COLO829 (cell line): ENCODE measurements at regions not wholly inside any gene's neighbourhood (a gene's known extent, or its start where the extent isn't known, plus 50 kb on each side); places are given as distances from the start of the nearest gene placed in this dataset.
A peak's percentile ranks its signal among the peaks of the same experiment; 100 is the strongest.

ENCODE experiments used
- DNase-seq: peaks from one replicate; pipeline ENCODE4 v3.0.0; 2012; ENCODE audit warnings: low spot score

- no peak for DNase-seq
Measured at GRCh38 chr3:153072856-153073255, 89.2 kb upstream of the RAP2B start.

DNA sequence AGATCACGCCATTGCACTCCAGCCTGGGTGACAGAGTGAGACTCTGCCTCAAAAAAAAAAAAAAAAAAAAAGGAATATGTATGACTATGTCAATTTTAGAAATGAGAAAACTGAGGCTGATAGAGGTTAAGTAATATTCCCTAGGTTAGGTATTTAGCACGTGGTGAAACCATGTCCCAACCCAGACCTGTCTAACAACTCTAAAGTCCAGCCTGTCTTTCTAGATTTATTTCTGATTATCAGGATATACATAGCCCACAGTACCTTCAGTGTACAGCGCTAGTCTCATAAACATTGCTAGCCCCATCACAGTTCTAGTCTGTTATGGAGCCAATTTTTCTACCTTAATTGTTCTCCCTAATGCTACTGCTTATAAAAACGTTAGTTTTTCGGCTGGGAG, 88.4 kb upstream of the RAP2B start:
- no peak for DNase-seq

DNA sequence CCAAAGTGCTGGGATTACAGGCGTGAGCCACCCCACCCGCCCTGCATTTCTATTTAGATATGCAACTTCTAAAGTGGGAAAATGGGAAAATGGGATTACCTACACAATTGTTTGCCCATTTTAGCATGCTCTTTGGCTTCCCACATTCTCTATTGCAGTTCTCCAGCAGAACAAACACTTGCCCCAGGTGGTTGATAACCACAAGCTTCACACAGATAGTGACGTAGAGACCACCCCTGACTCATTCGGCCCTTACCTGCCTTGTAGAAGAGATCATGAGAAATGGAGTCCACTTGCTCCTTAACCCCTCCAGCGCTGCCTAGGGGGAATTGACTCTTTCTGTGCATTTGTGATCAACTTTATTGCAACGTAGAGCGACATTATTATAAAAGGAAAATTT, 83.2 kb upstream of the RAP2B start:
- DNase-seq = no peak

GRCh38 chr3:153079386-153079785, 82.6 kb upstream of the RAP2B start:
- no peak for DNase-seq

DNA sequence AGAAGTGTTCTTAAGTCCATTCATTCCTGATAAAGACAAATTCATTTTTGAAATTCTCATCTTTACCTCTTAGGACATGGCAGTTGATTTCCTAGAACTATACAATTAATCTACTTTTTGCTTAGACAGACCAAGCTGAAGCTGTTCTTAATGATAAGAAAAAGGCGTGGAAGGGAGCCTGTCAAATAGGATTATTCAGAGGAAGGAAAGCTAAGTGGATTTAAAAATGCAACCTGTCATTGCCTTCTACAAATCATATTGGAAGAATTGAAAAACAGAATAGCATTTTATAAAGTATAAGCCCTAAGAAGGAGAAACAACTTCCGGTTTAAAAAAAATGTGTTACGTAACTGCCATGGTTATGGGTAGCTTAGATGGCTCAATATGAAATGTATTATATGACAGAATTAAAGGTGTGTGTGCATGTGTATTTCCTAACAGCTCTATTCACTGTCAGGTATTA, 81.2 kb upstream of the RAP2B start:
- DNase-seq = no peak

GRCh38 chr3:153084431-153084830, 77.6 kb upstream of the RAP2B start:
- peak; percentile 29 for DNase-seq

DNA sequence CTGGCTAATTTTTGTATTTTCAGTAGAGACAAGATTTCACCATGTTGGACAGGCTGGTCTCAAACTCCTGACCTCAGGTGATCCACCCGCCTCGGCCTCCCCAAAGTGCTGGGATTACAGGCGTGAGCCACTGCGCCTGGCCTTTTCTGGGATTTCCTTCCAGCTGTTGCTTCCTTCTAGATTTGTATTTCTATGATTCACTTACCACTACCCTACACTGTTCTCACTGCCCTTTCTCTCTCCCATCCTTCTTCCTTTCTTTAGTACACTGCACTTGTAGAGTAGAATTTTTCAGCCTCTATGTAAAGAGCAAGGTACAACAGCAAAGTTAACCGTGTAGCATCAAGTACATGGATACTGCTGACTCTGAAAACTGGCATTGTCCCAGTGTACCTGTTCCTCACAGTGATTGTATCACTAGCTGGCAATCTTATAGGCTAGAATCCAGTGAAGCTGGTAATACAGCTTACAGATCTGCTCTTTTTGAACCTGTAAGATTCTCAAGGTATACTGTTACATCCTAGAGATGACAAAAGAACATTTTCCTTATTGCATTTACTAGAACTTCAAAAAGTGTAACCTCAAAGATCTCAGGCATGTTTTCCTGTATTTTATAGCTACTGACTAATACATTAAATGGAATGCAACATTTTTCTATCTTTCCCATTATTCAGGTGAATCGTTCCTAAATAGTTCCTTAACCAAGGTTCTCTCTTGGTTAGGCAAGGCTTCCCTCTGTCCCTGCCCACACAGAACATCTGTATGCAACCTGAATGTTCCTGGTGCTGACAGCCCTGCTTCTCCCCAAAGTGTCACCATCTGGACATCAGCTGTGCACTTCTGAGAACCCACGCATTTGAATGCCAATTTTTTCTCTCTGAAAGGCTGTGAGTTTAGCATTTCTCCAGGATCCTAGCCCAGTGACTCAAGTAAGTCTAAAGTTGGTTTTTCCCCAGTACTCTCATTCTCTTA, 74.1 kb upstream of the RAP2B start:
- no peak for DNase-seq

DNA sequence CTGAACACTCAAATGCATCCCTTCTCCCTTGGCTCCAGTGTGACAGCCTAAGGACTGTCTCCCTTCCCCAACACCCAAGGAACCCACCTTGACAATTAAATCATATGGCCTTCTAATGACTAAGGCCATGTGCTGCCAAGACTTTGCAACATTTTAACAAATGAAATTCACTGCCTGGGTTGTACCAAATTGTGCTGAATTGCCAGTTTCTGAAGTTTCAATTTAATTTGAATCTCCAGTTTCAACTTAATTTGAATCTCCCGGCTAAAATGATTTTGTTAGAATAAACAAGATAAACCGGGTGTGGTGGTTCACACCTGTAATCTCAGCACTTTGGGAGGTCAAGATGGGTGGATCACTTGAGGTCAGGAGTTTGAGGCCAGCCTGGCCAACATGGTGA, 72.4 kb upstream of the RAP2B start:
- no peak for DNase-seq

GRCh38 chr3:153090973-153091372, 71.1 kb upstream of the RAP2B start:
- DNase-seq = no peak

- no peak for DNase-seq
Measured at GRCh38 chr3:153093629-153094028, 68.4 kb upstream of the RAP2B start.

GRCh38 chr3:153094386-153094785, 67.6 kb upstream of the RAP2B start:
- no peak for DNase-seq

DNA sequence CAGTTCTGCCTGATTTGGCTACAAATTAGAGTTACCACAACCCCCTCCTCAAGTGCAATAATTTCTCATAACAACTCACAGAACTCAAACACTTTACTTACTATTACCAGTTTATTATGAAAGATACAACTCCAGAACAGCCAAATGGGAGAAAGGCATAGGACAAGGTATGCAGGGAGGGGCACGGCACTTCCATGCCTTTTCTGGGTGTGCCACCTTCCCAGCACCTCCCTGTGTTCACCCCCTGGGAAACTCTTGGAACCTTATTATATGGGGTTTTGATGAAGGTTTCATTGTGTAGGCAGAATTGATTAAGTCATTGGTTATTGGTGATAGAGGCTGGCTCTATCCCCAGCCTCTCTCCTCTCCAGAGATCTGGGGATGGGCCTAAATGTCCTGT, 66.6 kb upstream of the RAP2B start:
- DNase-seq = no peak

GRCh38 chr3:153096731-153097131, 65.3 kb upstream of the RAP2B start:
- DNase-seq = no peak

DNA sequence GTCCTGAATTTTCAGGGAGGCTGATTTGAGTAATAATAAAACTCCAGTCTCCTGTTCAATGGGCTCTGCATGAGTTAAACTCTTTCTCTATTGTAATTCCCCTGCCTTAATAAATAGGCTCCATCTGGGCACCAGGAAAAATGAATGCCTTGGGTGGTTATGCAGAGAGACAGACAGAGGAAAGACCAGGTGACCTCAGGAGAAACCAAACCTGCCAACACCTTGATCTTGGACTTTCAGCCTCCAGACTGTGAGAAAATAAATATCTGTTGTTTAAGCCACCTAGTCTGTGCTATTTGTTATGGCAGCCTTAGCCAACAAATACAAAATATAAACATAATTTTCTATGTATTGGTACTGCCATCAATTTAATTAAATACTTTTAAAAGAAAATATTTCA, 64.8 kb upstream of the RAP2B start:
- DNase-seq = no peak

GRCh38 chr3:153099131-153099530, 62.9 kb upstream of the RAP2B start:
- no peak for DNase-seq

GRCh38 chr3:153103406-153103945, 58.5 kb upstream of the RAP2B start:
- DNase-seq = no peak

- no peak for DNase-seq
Measured at GRCh38 chr3:153110041-153110440, 52.0 kb upstream of the RAP2B start.

DNA sequence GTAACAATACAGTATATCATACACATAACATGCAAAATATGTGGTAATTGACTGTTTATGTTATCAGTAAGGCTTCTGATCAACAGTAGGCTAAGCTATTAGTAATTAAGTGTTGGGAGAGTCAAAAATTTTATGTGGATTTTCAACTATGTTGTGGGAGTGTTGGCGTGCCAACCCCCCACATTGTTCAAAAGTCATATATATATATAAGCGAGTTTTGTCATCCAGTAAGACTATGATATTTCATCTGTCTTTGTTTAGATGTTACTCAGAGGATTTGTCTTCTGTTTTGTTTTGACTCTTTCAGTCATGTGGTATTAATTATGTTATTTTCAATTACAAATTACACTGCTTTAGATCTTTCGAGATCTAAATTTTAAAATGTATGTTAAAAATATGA, 51.0 kb upstream of the RAP2B start:
- DNase-seq = no peak
